Loucy (cell line): ENCODE measurements at regions not wholly inside any gene's neighbourhood (a gene's known extent, or its start where the extent isn't known, plus 50 kb on each side); places are given as distances from the start of the nearest gene placed in this dataset.

Experiments used
- CTCF ChIP-seq: fragments of 200-600 bp; sonication (generic); conservative IDR thresholded peaks from 2 replicates; pipeline ENCODE4 v1.5.1; 2014; ENCODE audit warnings: mild to moderate bottlenecking, antibody characterized with exemption, low read length
- EZH2phosphoT487 ChIP-seq: fragments of 200-600 bp; IDR thresholded peaks from 2 replicates; pipeline ENCODE4 v1.6.1; 2018; ENCODE audit warnings: antibody characterized with exemption, mild to moderate bottlenecking, moderate library complexity, borderline replicate concordance

- TF ChIP-seq CTCF (no peak), EZH2phosphoT487 (no peak)
These were observed 188.7 kb downstream of the LURAP1L start for GRCh38 chr9:12963537-12963936.
